ENCODE measurements at regions not wholly inside any gene's neighbourhood (a gene's known extent, or its start where the extent isn't known, plus 50 kb on each side); places are given as distances from the start of the nearest gene placed in this dataset.

DNA sequence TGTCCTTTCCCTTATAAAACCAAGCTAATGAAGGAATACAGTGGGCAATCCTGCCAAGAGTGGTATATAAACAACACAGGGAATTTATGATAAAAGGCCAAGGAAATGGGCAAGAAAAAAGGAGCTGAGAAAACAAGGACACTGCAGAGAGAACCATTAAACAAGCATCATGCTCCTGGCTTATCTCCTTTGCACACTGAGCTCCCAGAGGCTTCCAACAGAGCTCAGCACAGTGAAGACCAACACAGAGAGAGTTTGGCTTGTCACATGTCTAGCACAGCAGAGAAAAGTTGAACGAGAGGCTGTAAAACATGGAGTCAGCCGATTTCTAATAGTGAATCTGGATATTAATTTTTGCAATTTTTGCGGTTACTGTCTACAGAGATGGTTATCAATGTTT lies 68.0 kb upstream of the KLF7 start:
- no peak overlapping the region for H3K4me3 ChIP-seq (replicated peaks; ENCODE audit: insufficient read depth, low read length)
- TF ChIP-seq, protein P1, sequence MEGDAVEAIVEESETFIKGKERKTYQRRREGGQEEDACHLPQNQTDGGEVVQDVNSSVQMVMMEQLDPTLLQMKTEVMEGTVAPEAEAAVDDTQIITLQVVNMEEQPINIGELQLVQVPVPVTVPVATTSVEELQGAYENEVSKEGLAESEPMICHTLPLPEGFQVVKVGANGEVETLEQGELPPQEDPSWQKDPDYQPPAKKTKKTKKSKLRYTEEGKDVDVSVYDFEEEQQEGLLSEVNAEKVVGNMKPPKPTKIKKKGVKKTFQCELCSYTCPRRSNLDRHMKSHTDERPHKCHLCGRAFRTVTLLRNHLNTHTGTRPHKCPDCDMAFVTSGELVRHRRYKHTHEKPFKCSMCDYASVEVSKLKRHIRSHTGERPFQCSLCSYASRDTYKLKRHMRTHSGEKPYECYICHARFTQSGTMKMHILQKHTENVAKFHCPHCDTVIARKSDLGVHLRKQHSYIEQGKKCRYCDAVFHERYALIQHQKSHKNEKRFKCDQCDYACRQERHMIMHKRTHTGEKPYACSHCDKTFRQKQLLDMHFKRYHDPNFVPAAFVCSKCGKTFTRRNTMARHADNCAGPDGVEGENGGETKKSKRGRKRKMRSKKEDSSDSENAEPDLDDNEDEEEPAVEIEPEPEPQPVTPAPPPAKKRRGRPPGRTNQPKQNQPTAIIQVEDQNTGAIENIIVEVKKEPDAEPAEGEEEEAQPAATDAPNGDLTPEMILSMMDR (IDR thresholded peaks at IDR 0.05; ENCODE audit: insufficient read depth, low read length) = no peak
- TF ChIP-seq POLR2AphosphoS5 (IDR thresholded peaks at IDR 0.05; ENCODE audit: low read depth) (no peak), SPI1 (IDR thresholded peaks at IDR 0.05; ENCODE audit: borderline replicate concordance, low read depth) (no peak), GABPA (IDR thresholded peaks at IDR 0.05; ENCODE audit: low read depth) (no peak)
- TF ChIP-seq, protein P2, sequence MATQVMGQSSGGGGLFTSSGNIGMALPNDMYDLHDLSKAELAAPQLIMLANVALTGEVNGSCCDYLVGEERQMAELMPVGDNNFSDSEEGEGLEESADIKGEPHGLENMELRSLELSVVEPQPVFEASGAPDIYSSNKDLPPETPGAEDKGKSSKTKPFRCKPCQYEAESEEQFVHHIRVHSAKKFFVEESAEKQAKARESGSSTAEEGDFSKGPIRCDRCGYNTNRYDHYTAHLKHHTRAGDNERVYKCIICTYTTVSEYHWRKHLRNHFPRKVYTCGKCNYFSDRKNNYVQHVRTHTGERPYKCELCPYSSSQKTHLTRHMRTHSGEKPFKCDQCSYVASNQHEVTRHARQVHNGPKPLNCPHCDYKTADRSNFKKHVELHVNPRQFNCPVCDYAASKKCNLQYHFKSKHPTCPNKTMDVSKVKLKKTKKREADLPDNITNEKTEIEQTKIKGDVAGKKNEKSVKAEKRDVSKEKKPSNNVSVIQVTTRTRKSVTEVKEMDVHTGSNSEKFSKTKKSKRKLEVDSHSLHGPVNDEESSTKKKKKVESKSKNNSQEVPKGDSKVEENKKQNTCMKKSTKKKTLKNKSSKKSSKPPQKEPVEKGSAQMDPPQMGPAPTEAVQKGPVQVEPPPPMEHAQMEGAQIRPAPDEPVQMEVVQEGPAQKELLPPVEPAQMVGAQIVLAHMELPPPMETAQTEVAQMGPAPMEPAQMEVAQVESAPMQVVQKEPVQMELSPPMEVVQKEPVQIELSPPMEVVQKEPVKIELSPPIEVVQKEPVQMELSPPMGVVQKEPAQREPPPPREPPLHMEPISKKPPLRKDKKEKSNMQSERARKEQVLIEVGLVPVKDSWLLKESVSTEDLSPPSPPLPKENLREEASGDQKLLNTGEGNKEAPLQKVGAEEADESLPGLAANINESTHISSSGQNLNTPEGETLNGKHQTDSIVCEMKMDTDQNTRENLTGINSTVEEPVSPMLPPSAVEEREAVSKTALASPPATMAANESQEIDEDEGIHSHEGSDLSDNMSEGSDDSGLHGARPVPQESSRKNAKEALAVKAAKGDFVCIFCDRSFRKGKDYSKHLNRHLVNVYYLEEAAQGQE (IDR thresholded peaks at IDR 0.05; ENCODE audit: insufficient replicate concordance, low read depth) = no peak
- no peak overlapping the region for H3K27ac ChIP-seq (replicated peaks)
- DNase-seq (ENCODE audit: low read depth in 1 of 2, low spot score in 1 of 2) = no peak
- H3K27me3 ChIP-seq (ENCODE audit: insufficient read depth, poor library complexity, severe bottlenecking) = no peaks in the 10 kb centered on the region

DNA sequence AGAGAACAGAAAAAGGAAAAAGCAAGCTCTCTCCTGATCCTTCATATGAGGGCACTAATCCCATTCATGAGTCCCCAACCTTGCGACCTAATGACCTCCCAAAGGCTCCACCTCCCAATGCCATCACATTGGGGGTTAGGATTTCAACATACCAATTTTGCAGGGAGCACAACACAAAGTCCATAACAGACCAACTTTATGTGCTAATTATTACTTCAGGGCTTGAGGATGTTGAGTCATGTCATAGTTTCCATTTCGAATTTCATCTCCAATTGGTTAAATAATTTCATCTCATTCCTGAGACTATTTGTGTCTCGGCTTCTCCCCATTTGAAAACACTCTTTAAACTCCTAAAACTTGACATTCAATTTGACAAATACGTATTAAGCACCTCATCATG lies 69.9 kb upstream of the KLF7 start:
- Histone ChIP-seq H3K27ac (replicated peaks) (peak overlapping the region; percentile 83), H3K27me3 (ENCODE audit: insufficient read depth, poor library complexity, severe bottlenecking) (no peaks in the 10 kb centered on the region), H3K4me3 (replicated peaks; ENCODE audit: insufficient read depth, low read length) (no peak overlapping the region)
- peak; percentile 44 to 81 for DNase-seq (ENCODE audit: low read depth in 1 of 2, low spot score in 1 of 2)
- TF ChIP-seq, protein P2 (IDR thresholded peaks at IDR 0.05; ENCODE audit: insufficient replicate concordance, low read depth) = no peak
- TF ChIP-seq POLR2AphosphoS5 (IDR thresholded peaks at IDR 0.05; ENCODE audit: low read depth) (no peak), GABPA (IDR thresholded peaks at IDR 0.05; ENCODE audit: low read depth) (no peak), SPI1 (IDR thresholded peaks at IDR 0.05; ENCODE audit: borderline replicate concordance, low read depth) (no peak)
- TF ChIP-seq, protein P1 (IDR thresholded peaks at IDR 0.05; ENCODE audit: insufficient read depth, low read length) = no peak

DNA sequence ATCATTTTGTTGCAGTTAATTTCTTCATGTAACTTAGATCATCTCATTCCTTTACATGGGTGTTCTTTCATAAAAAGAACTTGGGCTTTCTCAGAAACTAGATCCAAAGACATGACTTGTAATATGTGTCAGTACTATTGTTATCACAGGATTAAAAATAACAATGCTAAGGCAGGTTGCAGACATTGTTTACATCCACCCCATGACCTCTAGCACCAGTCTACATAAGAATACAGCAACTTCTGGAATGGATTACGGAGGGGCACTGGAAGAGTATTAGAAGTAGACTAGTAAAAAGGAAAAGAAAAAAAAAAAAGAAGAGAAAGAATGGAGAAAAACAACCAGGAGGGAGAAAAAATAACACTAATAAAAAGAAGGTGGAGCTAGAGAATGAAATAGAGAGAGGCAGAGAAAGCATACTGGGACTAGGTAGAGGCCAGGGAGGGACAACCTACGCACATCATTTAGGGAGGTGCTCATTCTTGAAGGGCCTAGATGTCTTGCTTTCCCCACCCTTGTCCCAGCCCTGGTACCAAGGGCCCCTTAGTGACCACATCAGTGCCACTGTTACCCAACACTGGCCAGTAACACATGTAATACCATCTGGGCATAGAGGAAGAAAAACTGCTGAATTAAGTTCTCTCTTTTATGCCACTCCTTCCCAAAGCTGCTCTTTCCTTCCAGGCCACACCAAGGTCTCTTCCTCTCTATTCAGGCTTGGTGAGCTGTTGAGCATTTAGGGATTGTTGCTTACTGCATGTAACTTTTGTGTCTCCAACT lies 70.6 kb upstream of the KLF7 start:
- peak in 1 of 2 experiments; percentile 83 for DNase-seq (ENCODE audit: low read depth in 1 of 2, low spot score in 1 of 2)
- no peaks in the 10 kb centered on the region for H3K27me3 ChIP-seq (ENCODE audit: insufficient read depth, poor library complexity, severe bottlenecking)
- peak overlapping the region; percentile 83 for H3K27ac ChIP-seq (replicated peaks)
- no peak overlapping the region for H3K4me3 ChIP-seq (replicated peaks; ENCODE audit: insufficient read depth, low read length)
- TF ChIP-seq, protein P2 (IDR thresholded peaks at IDR 0.05; ENCODE audit: insufficient replicate concordance, low read depth) = no peak
- TF ChIP-seq POLR2AphosphoS5 (IDR thresholded peaks at IDR 0.05; ENCODE audit: low read depth) (peak; percentile 36; the same call in 1 of the 2 replicates), SPI1 (IDR thresholded peaks at IDR 0.05; ENCODE audit: borderline replicate concordance, low read depth) (peak; percentile 50; the same call in 1 of the 2 replicates), GABPA (IDR thresholded peaks at IDR 0.05; ENCODE audit: low read depth) (no peak)

All from HL-60 (cell line).